Inflammatory macrophage treated with lipopolysaccharide for 1 hour (primary cell): ENCODE measurements at regions not wholly inside any gene's neighbourhood (a gene's known extent, or its start where the extent isn't known, plus 50 kb on each side); places are given as distances from the start of the nearest gene placed in this dataset.

Experiments used
- DNase-seq, 2 donors: peaks; one replicate each; pipeline ENCODE4 v3.0.0-alpha.2; 2020 to 2022

DNA sequence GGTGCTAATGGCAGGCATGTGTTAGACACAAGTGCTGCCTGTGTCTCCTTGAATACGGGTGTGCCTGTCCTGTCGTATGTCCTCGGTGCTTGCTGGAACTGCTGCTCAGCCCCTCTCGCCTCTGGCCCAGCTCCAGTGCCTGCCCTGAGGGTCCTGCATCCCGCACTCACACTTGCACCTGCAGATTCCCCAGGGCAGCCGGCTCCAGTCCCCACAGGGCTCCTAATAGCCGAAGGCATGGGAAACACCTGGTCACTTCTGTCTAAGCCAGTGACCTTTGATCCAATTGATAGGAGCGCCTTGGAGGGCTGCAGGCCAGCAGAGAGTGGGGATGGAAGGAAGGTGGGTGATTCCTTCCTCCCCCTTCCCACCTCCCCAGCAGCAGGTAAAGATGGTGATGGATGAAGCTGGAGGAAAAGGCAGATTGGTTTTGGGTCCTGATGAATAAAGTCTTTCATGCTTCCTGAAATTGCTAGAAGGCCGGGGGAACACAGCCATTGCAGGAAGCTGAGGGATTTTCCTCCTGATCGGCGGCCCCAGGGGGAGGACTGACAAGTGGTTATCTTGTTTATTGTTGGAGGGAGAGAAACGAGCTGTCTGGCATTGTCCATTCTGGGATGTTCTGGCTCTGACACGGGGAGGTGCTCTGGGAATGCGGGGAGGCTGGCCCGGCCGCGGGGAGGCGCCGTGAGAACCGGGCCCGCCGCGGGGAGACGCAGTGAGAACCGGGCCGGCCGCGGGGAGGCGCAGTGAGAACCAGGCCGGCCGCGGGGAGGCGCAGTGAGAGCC is 110.9 kb upstream of the B3GAT1 start:
- no peak for DNase-seq

DNA sequence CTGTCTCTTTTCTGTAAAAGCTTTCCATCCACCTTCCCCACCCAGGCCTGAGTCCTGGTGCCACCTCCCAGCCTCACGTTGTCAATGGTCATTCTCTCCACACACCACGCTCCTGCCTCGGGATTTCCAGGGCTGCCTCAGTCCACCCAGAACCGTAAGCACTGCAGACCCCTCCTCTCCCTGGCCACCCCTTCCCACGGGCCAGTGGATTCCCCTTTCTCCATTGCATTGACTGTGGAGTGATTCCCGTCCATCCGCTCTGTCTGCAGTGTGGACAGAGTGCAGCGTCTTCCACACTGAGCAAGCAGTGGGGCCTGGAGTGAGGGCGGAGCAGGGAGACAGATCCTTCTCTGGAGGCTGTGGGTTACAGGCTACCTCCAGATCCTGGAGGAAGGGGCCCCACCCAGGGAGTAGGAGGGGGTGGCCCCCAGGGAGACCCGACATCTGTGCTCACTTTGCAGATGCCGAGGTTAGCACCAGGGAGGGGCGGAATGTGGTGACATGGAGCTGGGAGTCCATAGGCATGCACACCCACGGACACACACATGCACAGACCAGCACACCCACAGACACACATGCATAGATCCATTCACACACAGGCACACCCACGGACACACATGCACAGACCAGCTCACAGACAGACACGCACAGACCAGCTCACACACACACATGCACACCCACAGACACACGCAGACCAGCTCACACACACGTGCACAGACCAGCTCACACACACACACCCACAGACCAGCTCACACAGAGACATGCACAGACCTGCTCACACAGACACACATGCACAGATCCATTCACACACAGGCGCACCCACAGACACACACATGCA is 109.6 kb upstream of the B3GAT1 start:
- DNase-seq = no peak

DNA sequence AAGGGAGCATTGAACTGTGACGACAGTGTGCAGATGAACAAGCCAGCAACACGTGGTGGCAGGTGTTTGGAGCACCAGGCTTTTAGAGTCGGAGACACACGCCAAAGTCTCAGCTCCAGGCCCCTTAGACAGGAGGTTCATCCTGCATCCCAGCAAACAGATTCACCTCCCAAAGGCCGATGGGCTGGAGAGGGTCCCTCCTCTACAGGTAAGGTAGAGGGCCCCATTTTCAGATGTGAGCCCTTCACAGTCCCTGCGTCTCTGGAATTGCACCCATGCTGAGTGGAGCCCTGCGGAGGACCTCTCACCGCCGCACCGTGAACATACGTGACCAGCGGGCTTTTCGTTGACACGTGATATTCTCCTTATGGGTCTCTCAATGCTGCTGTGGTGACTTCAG is 109.0 kb upstream of the B3GAT1 start:
- DNase-seq = no peak

DNA sequence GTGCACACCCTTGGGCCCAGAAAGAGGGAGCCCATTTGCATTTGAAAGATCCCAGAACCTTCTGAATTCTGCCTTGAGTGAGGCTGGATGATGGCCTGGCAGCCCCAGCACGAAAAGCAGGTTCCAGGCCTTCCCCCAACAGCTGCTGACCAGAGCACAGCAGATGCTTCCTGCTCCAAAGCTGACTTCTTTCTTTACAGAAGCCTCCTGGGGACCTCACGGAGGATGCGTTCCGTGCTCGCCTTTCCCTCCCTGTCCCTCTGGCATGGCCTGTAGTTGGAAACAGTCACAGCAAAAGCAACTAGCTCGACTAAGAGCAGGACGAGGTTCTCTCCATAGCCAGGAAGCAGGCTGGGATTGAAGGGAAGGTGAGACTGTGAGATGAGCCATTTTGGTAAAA is 107.7 kb upstream of the B3GAT1 start:
- DNase-seq = no peak

DNA sequence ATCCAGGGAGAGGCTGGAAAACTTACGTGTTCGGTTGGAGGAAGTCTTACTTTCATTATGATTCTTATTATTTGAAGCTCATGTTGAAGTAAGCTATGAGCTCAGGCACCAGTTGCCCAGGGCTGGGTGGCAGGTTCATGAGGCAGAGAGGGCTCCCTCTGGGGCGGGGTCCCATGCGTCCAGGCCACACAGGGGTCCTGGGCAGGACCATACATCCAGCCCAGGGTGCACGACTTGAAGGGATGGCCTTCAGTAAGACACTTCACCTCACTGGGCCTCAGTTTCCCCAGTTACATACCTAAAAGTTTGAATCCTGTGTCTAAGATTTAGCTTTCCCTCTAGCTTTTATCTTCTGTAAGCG is 107.3 kb upstream of the B3GAT1 start:
- DNase-seq = no peak

DNA sequence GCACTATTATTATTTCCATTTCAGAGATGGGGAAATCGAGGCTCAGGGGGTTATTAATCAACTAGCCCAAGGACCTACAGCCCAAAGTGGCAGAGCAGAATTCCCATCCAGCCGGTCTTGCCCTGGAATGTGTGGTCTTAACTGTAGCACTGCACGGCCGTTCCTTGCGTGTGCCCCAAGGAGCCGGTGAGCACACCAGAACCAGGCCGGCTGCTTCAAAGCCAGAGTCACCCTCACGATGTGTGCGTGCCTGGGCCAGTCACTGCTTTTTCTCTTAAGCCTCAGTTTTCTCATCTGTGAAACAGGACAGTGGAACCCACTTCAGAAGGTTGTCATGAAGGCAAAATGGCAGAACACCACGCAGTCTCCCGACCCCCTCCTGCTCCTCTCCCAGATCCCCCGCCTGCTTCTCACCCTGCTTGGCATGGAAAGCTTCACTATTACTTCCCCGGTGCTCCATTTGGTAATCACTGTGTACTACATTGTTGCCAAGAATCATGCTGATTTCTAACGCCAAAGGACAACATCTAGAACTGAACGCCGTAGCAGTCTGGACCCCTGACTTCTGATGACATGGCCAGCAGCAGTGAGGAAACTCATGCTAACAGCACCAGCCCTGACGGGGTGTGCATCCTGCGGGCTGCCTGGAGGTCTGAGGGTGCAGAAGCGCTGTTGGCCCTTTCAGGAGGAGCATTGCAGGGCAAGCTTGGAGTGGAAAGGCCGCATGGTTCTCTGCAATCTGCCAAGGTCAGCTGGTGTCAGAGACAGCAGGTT is 106.8 kb upstream of the B3GAT1 start:
- DNase-seq = no peak

DNA sequence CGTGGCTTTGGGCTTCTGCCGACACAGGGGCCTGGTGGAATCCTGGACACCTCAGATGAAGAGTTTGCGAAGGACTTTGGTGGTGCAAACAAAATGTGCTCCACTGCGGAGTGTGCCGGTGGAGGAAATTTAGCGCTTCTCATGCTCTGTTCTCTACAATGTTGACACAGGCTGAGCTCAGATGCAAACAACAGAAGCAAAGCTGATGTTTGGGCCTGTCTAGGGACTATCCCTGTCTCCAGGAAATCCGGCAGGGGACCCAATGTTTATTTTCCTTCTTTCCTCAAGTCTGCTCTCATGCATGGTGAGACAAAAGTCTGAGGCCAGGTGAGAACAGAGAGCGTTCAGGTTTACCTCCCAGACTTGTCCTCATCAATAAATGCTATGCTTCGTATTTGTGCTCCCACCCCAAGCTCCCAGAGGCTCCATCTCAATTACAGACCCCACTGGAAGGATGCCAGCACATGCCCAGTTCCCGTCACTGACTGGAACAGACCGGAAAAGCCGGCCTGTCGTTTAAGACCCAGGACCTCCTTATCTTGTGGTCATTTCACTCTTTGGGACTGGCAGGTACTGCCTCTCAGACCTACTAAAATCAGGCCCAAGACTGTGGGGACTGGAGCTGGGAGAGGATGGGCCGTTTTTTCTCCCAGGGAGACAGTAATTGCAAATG is 105.7 kb upstream of the B3GAT1 start:
- DNase-seq = no peak

DNA sequence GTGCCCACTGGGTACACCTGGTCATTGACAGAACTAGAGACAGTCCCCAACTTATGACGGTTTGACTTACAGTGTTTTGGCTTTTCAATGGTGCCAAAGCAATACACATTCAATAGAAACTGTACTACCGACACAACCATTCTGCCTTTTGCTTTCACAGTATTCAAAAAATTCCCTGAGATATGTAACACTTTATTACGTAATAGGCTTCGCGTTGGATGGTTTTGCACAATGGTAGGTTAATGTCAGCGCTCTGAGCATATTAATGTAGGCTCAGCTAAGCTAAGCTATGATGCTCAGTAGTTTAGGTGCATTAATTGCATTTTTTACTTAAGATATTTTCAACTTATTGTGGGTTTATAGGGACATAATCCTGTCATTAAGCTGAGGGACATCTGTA is 105.1 kb upstream of the B3GAT1 start:
- peak in 1 of 2 donors; percentile 5 for DNase-seq

DNA sequence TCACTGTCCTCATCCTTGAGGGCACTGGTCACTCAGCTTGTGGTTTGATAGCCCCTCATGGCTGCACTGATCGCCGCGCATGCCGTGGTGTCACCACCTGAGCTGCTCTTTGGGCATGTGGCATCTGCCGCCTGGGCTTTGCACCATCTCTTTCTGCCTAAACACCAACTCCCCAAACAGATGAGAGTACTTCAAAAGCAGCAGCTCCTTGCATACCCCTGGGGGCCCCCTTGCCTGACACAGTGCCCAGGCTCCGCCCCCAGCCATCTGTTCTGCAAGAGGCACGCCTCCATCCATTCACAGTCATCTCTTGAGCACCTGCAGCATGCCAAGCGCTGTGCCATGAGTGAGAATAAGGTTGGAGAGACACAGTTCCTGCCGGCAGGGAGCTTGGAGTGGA is 104.5 kb upstream of the B3GAT1 start:
- no peak for DNase-seq

DNA sequence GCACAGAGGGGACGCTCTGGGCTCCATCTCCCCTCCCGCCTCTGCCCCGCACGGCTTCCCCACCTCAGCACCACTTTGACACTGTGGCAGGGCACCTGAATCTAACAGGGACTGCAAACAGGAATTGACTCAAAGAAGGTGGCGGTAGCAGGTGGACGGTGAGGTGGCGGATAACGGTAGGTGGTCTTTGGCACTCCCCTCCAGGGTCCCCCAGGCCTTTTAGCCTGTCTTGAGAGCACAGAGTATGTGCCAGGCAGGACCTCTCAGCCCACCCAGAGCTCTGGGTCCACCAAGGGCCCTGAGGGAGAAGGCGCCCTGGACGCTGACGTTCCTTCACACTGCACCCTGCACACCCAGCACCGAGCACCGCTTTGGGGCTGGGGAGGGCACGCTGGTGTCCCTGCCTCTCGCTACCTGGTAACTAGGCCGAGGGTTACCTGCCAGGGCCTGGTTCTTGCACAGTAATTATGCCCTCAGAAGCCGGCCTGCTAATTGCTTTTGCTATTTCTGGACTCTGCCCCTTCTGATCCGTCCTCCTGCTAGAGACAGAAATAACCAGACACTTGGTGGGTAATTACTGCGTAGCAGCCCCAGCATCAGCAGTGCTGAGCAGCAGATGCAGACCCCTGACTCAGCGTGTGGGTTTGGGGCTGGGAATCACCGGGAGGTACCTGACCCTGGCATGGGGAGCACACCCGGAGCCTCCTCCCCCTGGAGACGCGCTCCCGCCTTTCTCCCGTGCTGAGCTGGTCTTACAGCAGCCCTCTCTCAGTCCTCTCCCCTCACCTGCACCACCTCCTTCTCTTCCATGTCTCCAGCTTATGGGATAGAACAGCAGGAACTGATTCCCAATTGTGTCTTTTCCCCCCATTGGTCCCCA is 103.3 kb upstream of the B3GAT1 start:
- no peak for DNase-seq

DNA sequence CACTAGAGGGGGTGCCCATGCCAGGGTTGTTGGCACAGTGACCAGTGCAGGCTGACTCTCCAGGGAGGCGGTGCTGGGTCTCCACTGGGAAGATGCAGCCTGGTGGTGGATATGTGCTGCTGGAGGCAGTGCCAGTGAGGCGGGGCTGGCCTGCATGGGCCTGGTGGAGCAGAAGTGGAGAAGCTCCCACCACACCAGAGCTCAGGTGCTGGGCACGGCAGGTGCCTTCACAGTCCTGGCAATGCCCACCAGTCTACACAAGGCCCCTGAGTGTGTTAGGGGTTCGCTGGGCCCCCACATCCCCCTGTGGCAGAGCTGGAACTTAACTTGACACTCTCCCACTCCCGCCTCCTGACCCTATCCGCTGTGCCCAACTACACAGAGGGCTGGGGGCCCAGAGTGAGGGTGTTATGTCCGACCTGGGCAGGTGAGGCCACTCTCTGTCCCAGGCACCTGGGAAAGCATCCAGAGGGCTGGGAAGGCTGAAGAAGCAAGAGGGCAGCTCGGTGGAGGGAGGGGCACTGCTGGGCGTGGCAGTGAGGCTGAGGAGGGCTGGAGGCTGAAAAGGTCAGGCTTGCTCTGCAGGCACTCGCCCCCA is 102.4 kb upstream of the B3GAT1 start:
- no peak for DNase-seq

DNA sequence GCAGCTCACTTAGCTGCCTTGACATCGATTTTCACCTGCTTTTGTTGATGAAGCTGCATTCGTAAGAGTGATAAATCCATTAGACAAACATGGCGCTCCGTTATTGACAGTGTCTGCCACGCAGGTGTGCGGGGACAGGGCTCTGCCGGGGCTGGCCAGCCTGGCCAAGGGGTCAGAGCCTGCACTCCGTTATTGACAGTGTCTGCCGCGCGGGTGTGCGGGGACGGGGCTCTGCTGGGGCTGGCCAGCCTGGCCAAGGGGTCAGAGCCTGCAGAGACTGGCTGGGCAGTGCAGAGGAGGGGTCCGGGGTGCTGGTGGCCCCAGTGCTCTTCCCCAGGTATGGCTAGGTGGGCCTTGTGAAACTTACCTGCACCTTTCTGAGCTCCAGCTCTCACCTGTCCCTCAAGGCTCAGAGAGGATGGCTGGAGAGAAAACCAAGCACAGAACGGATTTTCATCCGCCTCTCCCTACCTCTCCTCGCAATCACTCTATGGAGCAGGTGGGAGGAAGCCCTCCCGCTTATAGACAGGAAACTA is 101.6 kb upstream of the B3GAT1 start:
- no peak for DNase-seq

DNA sequence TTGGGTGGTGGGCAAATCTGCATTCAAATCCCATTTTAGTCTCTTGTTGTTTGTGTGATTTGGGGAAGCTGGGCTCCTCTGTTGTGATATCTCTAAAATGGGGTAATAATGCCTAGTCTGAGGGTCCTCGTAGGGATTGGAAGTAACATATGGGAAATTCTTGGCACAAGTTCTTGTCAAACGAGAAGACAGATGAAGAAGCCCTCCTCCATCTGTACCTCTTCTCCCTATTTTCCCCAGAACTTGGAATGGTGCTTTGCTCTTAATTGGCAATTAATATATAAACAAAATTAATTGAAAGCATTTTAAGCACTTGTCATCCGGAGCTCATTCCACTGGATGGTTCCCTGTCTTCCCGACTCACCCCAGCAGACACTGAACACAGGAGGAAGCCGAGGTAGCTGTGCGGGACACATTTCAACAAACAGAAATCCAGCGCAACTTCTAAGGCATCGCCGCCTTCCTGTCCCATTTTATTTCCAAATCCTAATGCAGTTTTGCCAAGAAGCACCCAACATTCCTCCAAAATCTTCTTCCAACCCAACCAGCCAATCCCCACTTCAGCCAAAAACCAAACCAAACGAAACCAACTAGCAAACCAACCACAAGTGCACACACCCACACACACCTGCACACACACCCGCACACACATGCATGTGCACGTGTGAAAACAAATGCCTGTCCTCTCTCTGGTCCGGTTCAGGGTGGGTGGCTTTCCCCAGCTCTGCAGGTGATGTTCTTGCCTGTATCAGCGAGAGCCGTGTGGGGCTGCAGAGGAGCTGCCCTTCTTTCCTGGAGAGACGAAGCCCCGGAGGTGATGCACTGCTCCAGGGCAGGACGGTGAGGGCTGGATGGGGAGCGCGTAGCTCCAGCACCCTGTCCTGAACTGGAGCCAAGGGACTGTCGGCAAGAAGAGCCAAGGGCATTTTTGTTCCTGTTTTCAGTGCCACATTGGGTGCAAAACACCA is 100.8 kb upstream of the B3GAT1 start:
- DNase-seq = no peak

DNA sequence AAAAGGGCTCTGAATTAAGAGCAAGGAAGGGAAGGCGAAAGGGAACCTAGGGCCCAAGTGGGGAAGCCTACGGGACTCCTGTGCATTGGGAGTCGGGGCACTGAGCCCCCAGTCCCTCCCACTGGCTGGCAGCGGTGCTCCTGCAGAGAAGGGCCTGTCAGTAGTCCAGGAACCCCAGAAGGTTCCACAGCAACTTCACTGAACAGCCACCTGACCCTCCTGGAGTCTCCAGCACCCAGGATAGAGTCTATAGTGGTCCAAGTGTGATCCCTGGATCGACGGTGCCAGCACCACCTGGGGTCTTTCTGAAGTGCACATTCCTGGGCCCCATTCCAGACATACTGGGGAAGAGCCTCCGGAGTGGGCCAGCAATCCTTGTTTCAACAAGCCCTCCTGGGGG is 100.0 kb upstream of the B3GAT1 start:
- no peak for DNase-seq

DNA sequence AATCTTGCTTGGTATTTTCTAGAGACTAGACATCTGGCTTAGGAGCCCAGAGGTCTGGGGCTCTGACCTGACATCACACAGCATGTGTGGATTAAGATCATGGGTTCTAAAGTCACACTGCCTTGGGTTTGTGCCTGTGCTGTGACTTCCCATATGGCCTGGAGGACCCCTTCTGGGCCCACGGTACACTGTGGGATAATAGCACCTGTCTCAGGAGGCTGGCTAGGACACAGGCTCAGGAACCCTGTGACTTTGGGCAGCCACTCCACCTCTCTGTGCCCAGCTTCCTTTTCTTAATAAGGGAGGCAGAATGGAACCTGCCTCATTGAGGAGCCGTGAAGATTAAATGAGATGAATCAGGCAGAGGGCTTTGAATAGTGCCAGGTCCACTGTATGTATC is 99.2 kb upstream of the B3GAT1 start:
- DNase-seq = no peak

DNA sequence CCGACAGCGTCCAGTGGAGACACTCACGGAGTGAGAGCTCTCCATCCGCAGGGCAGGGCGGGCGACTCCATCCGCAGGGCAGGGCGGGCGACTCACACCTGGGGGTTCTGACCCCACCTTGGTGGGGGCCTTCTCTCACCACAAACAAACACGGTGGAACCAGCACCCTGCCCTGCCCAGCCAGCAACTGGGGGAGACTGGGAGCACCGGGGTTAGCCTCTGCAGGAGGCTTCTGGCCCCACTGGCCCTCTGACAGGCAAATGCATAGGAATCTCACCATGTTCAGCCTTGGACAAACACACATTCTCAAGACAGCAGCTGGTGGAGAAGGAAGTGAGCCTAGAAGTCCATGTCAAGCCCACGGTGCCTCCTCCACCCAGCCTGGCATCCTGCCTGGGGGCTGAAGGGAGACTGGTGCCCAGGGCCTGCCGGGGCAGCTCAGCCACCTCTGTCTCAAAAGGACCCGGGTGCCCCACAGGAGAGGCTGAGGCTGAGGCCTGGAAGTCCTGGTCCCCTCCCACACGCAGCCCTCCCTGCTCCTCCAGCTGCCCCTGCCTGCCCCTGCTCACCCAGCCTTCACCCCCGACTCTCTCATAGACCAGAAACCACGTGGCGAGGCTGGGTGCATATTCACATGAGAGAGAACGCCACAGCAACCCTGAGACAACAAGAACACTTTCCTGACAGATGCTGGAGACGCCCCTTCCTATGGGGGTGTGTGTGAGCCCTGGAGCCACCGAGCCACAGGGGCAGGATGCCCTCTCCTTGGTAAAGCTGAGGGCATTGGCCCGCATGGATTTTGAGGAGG is 98.4 kb upstream of the B3GAT1 start:
- DNase-seq = no peak

DNA sequence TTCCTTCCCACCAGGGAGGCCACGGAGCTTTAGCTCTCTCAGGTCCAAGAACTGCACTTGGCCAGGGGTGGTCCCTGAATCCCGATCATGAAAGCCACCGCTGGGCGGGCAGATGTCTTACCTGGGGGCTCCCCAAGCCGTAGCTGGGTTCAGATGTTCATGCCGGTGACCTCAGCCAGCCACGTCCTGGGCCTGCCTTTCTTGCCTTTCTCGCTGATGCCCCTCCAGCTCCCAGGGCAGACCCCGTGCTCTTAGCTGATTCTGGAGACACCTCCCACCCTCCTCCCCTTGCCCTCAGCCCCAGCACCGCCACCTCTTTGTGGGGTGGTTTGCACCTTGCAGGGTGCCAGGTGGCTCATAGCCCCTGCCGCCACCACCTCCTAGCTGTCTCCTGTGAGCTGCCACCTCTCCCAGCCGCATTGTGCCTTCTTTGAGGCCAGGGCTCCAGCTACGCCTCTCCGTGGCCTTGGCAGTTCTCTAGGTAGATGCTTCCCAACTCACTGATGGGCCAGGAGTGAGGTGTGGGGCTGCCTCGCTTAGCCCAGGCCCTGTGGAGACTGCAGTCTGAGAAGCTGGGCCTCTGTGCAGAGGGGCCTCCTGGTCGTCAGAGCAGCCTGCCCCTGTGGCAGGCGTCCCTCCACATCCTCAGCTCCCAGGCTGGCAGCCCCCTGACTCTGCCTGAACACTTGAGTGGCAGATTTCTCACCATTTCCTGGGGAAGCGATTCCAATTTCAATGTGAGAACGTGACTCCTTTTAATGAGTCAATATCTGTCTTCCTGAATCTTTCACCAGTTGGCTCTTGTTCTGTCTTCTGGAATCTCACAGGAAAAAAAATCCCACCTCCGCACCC is 97.6 kb upstream of the B3GAT1 start:
- no peak for DNase-seq
